Esophagus muscularis mucosa (tissue), 4 donors: ENCODE measurements at regions not wholly inside any gene's neighbourhood (a gene's known extent, or its start where the extent isn't known, plus 50 kb on each side); places are given as distances from the start of the nearest gene placed in this dataset.

Experiments
- EP300 ChIP-seq: sonication (generic); formaldehyde crosslinking; IDR thresholded peaks from one replicate; pipeline ENCODE4 v1.6.1; 2017; ENCODE audit warnings: antibody characterized with exemption
- POLR2A ChIP-seq: fragments of 450-650 bp; IDR thresholded peaks from one replicate; pipeline ENCODE4 v1.6.1; 2017; ENCODE audit warnings: antibody characterized with exemption, moderate library complexity, mild to moderate bottlenecking, low read depth
- POLR2AphosphoS5 ChIP-seq, 2 donors: sonication (generic); formaldehyde crosslinking; IDR thresholded peaks; one replicate each; pipeline ENCODE4 v1.6.1; 2017; ENCODE audit warnings: antibody characterized with exemption in 2 of 2
- TF ChIP-seq, protein P1 (sequence below), 3 experiments: fragments of 200-600 bp in 2 of 3; fragments of 450-650 bp in 1 of 3; sonication (generic) in 2 of 3; IDR thresholded peaks; one replicate each; pipeline ENCODE4 v1.5.1; 2017 to 2019; ENCODE audit warnings: antibody characterized with exemption in 3 of 3, mild to moderate bottlenecking in 2 of 3, moderate library complexity in 1 of 3

DNA sequence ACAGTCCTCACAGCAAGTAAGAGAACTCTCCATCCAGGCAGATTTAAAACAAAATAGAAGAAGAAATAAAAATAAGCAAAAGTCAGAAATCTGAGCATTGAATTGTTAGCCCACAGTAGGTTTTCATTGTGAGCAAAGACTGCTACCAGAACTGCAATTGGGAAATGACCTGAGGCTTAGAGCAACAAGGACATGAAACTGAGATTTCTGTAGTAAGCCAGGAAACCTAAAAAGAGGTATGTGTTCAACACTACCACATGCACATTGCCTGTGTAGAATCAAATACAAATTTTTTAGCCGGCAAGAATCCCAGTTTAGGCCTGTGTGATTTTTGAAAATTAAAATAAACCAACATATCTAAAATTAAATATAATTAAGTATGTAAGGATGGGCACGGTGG, 928.4 kb upstream of the WWC1 start:
- TF ChIP-seq, protein P1, sequence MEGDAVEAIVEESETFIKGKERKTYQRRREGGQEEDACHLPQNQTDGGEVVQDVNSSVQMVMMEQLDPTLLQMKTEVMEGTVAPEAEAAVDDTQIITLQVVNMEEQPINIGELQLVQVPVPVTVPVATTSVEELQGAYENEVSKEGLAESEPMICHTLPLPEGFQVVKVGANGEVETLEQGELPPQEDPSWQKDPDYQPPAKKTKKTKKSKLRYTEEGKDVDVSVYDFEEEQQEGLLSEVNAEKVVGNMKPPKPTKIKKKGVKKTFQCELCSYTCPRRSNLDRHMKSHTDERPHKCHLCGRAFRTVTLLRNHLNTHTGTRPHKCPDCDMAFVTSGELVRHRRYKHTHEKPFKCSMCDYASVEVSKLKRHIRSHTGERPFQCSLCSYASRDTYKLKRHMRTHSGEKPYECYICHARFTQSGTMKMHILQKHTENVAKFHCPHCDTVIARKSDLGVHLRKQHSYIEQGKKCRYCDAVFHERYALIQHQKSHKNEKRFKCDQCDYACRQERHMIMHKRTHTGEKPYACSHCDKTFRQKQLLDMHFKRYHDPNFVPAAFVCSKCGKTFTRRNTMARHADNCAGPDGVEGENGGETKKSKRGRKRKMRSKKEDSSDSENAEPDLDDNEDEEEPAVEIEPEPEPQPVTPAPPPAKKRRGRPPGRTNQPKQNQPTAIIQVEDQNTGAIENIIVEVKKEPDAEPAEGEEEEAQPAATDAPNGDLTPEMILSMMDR (IDR thresholded peaks at IDR 0.05) = no peak
- TF ChIP-seq EP300 = no peak
- no peak for TF ChIP-seq POLR2AphosphoS5 (IDR thresholded peaks at IDR 0.05)
- TF ChIP-seq POLR2A = no peak
